Mucosa of descending colon (tissue), 3 donors: ENCODE measurements at regions not wholly inside any gene's neighbourhood (a gene's known extent, or its start where the extent isn't known, plus 50 kb on each side); places are given as distances from the start of the nearest gene placed in this dataset.

ENCODE experiments used
- ATAC-seq: fragments of 200-7000 bp; cut with Tn5 transposase; one replicate; pipeline ENCODE4 v1.9.1; 2020; ENCODE audit warnings: mild to moderate bottlenecking, moderate library complexity
- DNase-seq, 3 donors: peaks; one replicate each; pipeline ENCODE4 v3.0.0-alpha.2; 2020
- H3K36me3 ChIP-seq: fragments of 200-600 bp; one replicate; pipeline ENCODE4 v1.8.0; 2021; ENCODE audit warnings: low read depth, mild to moderate bottlenecking
- H3K4me1 ChIP-seq: fragments of 200-600 bp; one replicate; pipeline ENCODE4 v1.8.0; 2021; ENCODE audit warnings: low read depth, mild to moderate bottlenecking
- H3K4me3 ChIP-seq: fragments of 200-600 bp; one replicate; pipeline ENCODE4 v1.8.0; 2021; ENCODE audit warnings: mild to moderate bottlenecking
- H3K9me3 ChIP-seq: fragments of 200-600 bp; one replicate; pipeline ENCODE4 v1.8.0; 2021; ENCODE audit warnings: mild to moderate bottlenecking
- CTCF ChIP-seq: fragments of 200-600 bp; IDR thresholded peaks from one replicate; pipeline ENCODE4 v1.8.0; 2022; ENCODE audit warnings: antibody characterized with exemption, mild to moderate bottlenecking
- intact Hi-C, 2 donors: fragments of 100-400 bp; cut with DNase I in 1 of 2; cut with micrococcal nuclease in 1 of 2; formaldehyde crosslinking; loops; one replicate each; pipeline versions ENCODE4 v1.11.0 to v1.11.1; 2022; cut with DNase I, micrococcal nuclease
- donor health status: DM: no; HTN: no; CAD: no; lungs with moderate emphysema.
- donor health status: DM: no; HTN: no; CAD: no.
- donor health status: DM: no; HTN: yes; CAD: no.

- DNase-seq (no peak), ATAC-seq (peak; percentile 72)
- intact Hi-C loops = no loop called here
- Histone ChIP-seq H3K4me3 (no peak overlapping the region), H3K36me3 (no peaks in the 10 kb centered on the region), H3K4me1 (no peaks in the 10 kb centered on the region), H3K9me3 (no peaks in the 10 kb centered on the region)
- no peak for TF ChIP-seq CTCF
Measured at GRCh38 chr14:32010604-32011125, 66.4 kb upstream of the ARHGAP5 start.

- Histone ChIP-seq H3K4me3 (no peak overlapping the region), H3K36me3 (no peaks in the 10 kb centered on the region), H3K9me3 (no peaks in the 10 kb centered on the region), H3K4me1 (no peaks in the 10 kb centered on the region)
- TF ChIP-seq CTCF = no peak
- intact Hi-C loops = no loop called here
- ATAC-seq = no peak
- no peak for DNase-seq
Measured at GRCh38 chr14:32011225-32011624, 65.9 kb upstream of the ARHGAP5 start.

- H3K4me3 ChIP-seq = no peak overlapping the region
- H3K4me1 ChIP-seq = no peaks in the 10 kb centered on the region
- no peaks in the 10 kb centered on the region for H3K36me3 ChIP-seq
- no peaks in the 10 kb centered on the region for H3K9me3 ChIP-seq
- intact Hi-C loops = no loop called here
- ATAC-seq = no peak
- no peak for DNase-seq
- TF ChIP-seq CTCF = no peak
Measured at GRCh38 chr14:32012062-32012461, 65.0 kb upstream of the ARHGAP5 start.

GRCh38 chr14:32012571-32012970 is 64.5 kb upstream of the ARHGAP5 start:
- no peaks in the 10 kb centered on the region for H3K4me1 ChIP-seq
- H3K36me3 ChIP-seq = no peaks in the 10 kb centered on the region
- DNase-seq (no peak), ATAC-seq (no peak)
- H3K4me3 ChIP-seq = no peak overlapping the region
- H3K9me3 ChIP-seq = no peaks in the 10 kb centered on the region
- no peak for TF ChIP-seq CTCF
- intact Hi-C loops = no loop called here

GRCh38 chr14:32013083-32013482 is 64.0 kb upstream of the ARHGAP5 start:
- Histone ChIP-seq H3K36me3 (no peaks in the 10 kb centered on the region), H3K4me3 (no peak overlapping the region), H3K9me3 (no peaks in the 10 kb centered on the region), H3K4me1 (no peaks in the 10 kb centered on the region)
- no peak for TF ChIP-seq CTCF
- ATAC-seq (no peak), DNase-seq (no peak)
- intact Hi-C loops = no loop called here

- ATAC-seq (no peak), DNase-seq (no peak)
- Histone ChIP-seq H3K4me1 (no peaks in the 10 kb centered on the region), H3K36me3 (no peaks in the 10 kb centered on the region), H3K9me3 (no peaks in the 10 kb centered on the region), H3K4me3 (no peak overlapping the region)
- no peak for TF ChIP-seq CTCF
- intact Hi-C loops = no loop called here
Measured at GRCh38 chr14:32014057-32014456, 63.0 kb upstream of the ARHGAP5 start.
